ENCODE measurements at regions not wholly inside any gene's neighbourhood (a gene's known extent, or its start where the extent isn't known, plus 50 kb on each side); places are given as distances from the start of the nearest gene placed in this dataset.

GRCh38 chr5:58403822-58404433 lies 56.0 kb downstream of the PLK2 start:
- intact Hi-C loops (cut with micrococcal nuclease): no loop called here
- no peak for DNase-seq (ENCODE audit: low spot score)
- Mint-ChIP-seq H3K27me3 (ENCODE audit: low read depth) (no peaks in the 10 kb centered on the region), H3K4me3 (ENCODE audit: low read depth) (no peak overlapping the region), H3K9me3 (no peaks in the 10 kb centered on the region), H3K4me1 (ENCODE audit: low read depth) (no peaks in the 10 kb centered on the region), H3K36me3 (ENCODE audit: low read depth) (no peaks in the 10 kb centered on the region), H3K27ac (no peak overlapping the region)

GRCh38 chr5:58401701-58402100 lies 58.2 kb downstream of the PLK2 start:
- intact Hi-C loops (cut with micrococcal nuclease): no loop called here
- H3K4me1 Mint-ChIP-seq (ENCODE audit: low read depth): no peaks in the 10 kb centered on the region
- H3K9me3 Mint-ChIP-seq: no peaks in the 10 kb centered on the region
- no peaks in the 10 kb centered on the region for H3K36me3 Mint-ChIP-seq (ENCODE audit: low read depth)
- H3K27me3 Mint-ChIP-seq (ENCODE audit: low read depth): no peaks in the 10 kb centered on the region
- DNase-seq (ENCODE audit: low spot score): no peak
- H3K27ac Mint-ChIP-seq: no peak overlapping the region
- no peak overlapping the region for H3K4me3 Mint-ChIP-seq (ENCODE audit: low read depth)

- Mint-ChIP-seq H3K4me1 (ENCODE audit: low read depth) (no peaks in the 10 kb centered on the region), H3K4me3 (ENCODE audit: low read depth) (no peak overlapping the region), H3K36me3 (ENCODE audit: low read depth) (no peaks in the 10 kb centered on the region), H3K27me3 (ENCODE audit: low read depth) (no peaks in the 10 kb centered on the region), H3K27ac (no peak overlapping the region), H3K9me3 (no peaks in the 10 kb centered on the region)
- intact Hi-C loops (cut with micrococcal nuclease): no loop called here
- DNase-seq (ENCODE audit: low spot score): no peak
These were observed 59.1 kb downstream of the PLK2 start for GRCh38 chr5:58400737-58401136.

GRCh38 chr5:58399951-58400350 lies 59.9 kb downstream of the PLK2 start:
- Mint-ChIP-seq H3K27ac (no peak overlapping the region), H3K4me1 (ENCODE audit: low read depth) (no peaks in the 10 kb centered on the region), H3K4me3 (ENCODE audit: low read depth) (no peak overlapping the region), H3K36me3 (ENCODE audit: low read depth) (no peaks in the 10 kb centered on the region), H3K9me3 (no peaks in the 10 kb centered on the region), H3K27me3 (ENCODE audit: low read depth) (no peaks in the 10 kb centered on the region)
- intact Hi-C loops (cut with micrococcal nuclease): no loop called here
- DNase-seq (ENCODE audit: low spot score): no peak

- intact Hi-C loops (cut with micrococcal nuclease): no loop called here
- DNase-seq (ENCODE audit: low spot score): no peak
- H3K4me3 Mint-ChIP-seq (ENCODE audit: low read depth): no peak overlapping the region
- H3K9me3 Mint-ChIP-seq: no peaks in the 10 kb centered on the region
- H3K27ac Mint-ChIP-seq: no peak overlapping the region
- H3K27me3 Mint-ChIP-seq (ENCODE audit: low read depth): no peaks in the 10 kb centered on the region
- H3K4me1 Mint-ChIP-seq (ENCODE audit: low read depth): no peaks in the 10 kb centered on the region
- no peaks in the 10 kb centered on the region for H3K36me3 Mint-ChIP-seq (ENCODE audit: low read depth)
These were observed 65.5 kb downstream of the PLK2 start for GRCh38 chr5:58394339-58394738.

GRCh38 chr5:58393716-58394115 lies 66.2 kb downstream of the PLK2 start:
- H3K27ac Mint-ChIP-seq: no peak overlapping the region
- no peak overlapping the region for H3K4me3 Mint-ChIP-seq (ENCODE audit: low read depth)
- no peaks in the 10 kb centered on the region for H3K27me3 Mint-ChIP-seq (ENCODE audit: low read depth)
- no peaks in the 10 kb centered on the region for H3K4me1 Mint-ChIP-seq (ENCODE audit: low read depth)
- H3K36me3 Mint-ChIP-seq (ENCODE audit: low read depth): no peaks in the 10 kb centered on the region
- no peak for DNase-seq (ENCODE audit: low spot score)
- no peaks in the 10 kb centered on the region for H3K9me3 Mint-ChIP-seq
- intact Hi-C loops (cut with micrococcal nuclease): no loop called here

- intact Hi-C loops (cut with micrococcal nuclease): no loop called here
- no peaks in the 10 kb centered on the region for H3K36me3 Mint-ChIP-seq (ENCODE audit: low read depth)
These were observed 67.4 kb downstream of the PLK2 start for GRCh38 chr5:58392496-58392895.

GRCh38 chr5:58383448-58383847 lies 76.4 kb downstream of the PLK2 start:
- Mint-ChIP-seq H3K27me3 (ENCODE audit: low read depth) (no peaks in the 10 kb centered on the region), H3K27ac (no peak overlapping the region), H3K4me1 (ENCODE audit: low read depth) (no peaks in the 10 kb centered on the region), H3K36me3 (ENCODE audit: low read depth) (no peaks in the 10 kb centered on the region), H3K4me3 (ENCODE audit: low read depth) (no peak overlapping the region), H3K9me3 (peaks cover 23% of the 10 kb centered on the region)
- no peak for DNase-seq (ENCODE audit: low spot score)
- intact Hi-C loops (cut with micrococcal nuclease): no loop called here

More at GRCh38 chr5:58392496-58392895, 67.4 kb downstream of the PLK2 start:
- H3K27ac Mint-ChIP-seq: no peak overlapping the region
- H3K9me3 Mint-ChIP-seq: no peaks in the 10 kb centered on the region
- no peaks in the 10 kb centered on the region for H3K27me3 Mint-ChIP-seq (ENCODE audit: low read depth)
- DNase-seq (ENCODE audit: low spot score): no peak
- no peak overlapping the region for H3K4me3 Mint-ChIP-seq (ENCODE audit: low read depth)
- H3K4me1 Mint-ChIP-seq (ENCODE audit: low read depth): no peaks in the 10 kb centered on the region

GRCh38 chr5:58382131-58382534 lies 77.8 kb downstream of the PLK2 start:
- H3K36me3 Mint-ChIP-seq (ENCODE audit: low read depth): no peaks in the 10 kb centered on the region
- no peaks in the 10 kb centered on the region for H3K27me3 Mint-ChIP-seq (ENCODE audit: low read depth)
- intact Hi-C loops (cut with micrococcal nuclease): no loop called here
- no peak overlapping the region for H3K4me3 Mint-ChIP-seq (ENCODE audit: low read depth)
- H3K4me1 Mint-ChIP-seq (ENCODE audit: low read depth): no peaks in the 10 kb centered on the region
- no peak for DNase-seq (ENCODE audit: low spot score)
- peaks cover 23% of the 10 kb centered on the region for H3K9me3 Mint-ChIP-seq
- no peak overlapping the region for H3K27ac Mint-ChIP-seq

- H3K4me1 Mint-ChIP-seq (ENCODE audit: low read depth): no peaks in the 10 kb centered on the region
- intact Hi-C loops (cut with micrococcal nuclease): no loop called here
These were observed 78.3 kb downstream of the PLK2 start for GRCh38 chr5:58381566-58381965.

GRCh38 chr5:58380655-58381054 lies 79.2 kb downstream of the PLK2 start:
- H3K27ac Mint-ChIP-seq: no peak overlapping the region
- H3K4me1 Mint-ChIP-seq (ENCODE audit: low read depth): no peaks in the 10 kb centered on the region
- intact Hi-C loops (cut with micrococcal nuclease): no loop called here
- H3K27me3 Mint-ChIP-seq (ENCODE audit: low read depth): no peaks in the 10 kb centered on the region
- no peak overlapping the region for H3K4me3 Mint-ChIP-seq (ENCODE audit: low read depth)
- H3K9me3 Mint-ChIP-seq: peaks cover 23% of the 10 kb centered on the region
- H3K36me3 Mint-ChIP-seq (ENCODE audit: low read depth): no peaks in the 10 kb centered on the region
- DNase-seq (ENCODE audit: low spot score): no peak

More at GRCh38 chr5:58381566-58381965, 78.3 kb downstream of the PLK2 start:
- DNase-seq (ENCODE audit: low spot score): no peak
- H3K9me3 Mint-ChIP-seq: peaks cover 23% of the 10 kb centered on the region
- no peak overlapping the region for H3K4me3 Mint-ChIP-seq (ENCODE audit: low read depth)
- no peak overlapping the region for H3K27ac Mint-ChIP-seq
- no peaks in the 10 kb centered on the region for H3K27me3 Mint-ChIP-seq (ENCODE audit: low read depth)
- H3K36me3 Mint-ChIP-seq (ENCODE audit: low read depth): no peaks in the 10 kb centered on the region

GRCh38 chr5:58378613-58379390 lies 81.1 kb downstream of the PLK2 start:
- H3K36me3 Mint-ChIP-seq (ENCODE audit: low read depth): no peaks in the 10 kb centered on the region
- no peaks in the 10 kb centered on the region for H3K4me1 Mint-ChIP-seq (ENCODE audit: low read depth)
- DNase-seq (ENCODE audit: low spot score): no peak
- no peak overlapping the region for H3K27ac Mint-ChIP-seq
- no peak overlapping the region for H3K4me3 Mint-ChIP-seq (ENCODE audit: low read depth)
- H3K9me3 Mint-ChIP-seq: peaks cover 23% of the 10 kb centered on the region
- intact Hi-C loops (cut with micrococcal nuclease): no loop called here
- H3K27me3 Mint-ChIP-seq (ENCODE audit: low read depth): no peaks in the 10 kb centered on the region

GRCh38 chr5:58370606-58371005 lies 89.3 kb downstream of the PLK2 start:
- no peaks in the 10 kb centered on the region for H3K9me3 Mint-ChIP-seq

More at GRCh38 chr5:58370606-58371005, 89.3 kb downstream of the PLK2 start:
- no peak overlapping the region for H3K27ac Mint-ChIP-seq
- H3K4me1 Mint-ChIP-seq (ENCODE audit: low read depth): no peaks in the 10 kb centered on the region
- intact Hi-C loops (cut with micrococcal nuclease): no loop called here
- H3K36me3 Mint-ChIP-seq (ENCODE audit: low read depth): no peaks in the 10 kb centered on the region
- H3K27me3 Mint-ChIP-seq (ENCODE audit: low read depth): no peaks in the 10 kb centered on the region
- no peak for DNase-seq (ENCODE audit: low spot score)
- no peak overlapping the region for H3K4me3 Mint-ChIP-seq (ENCODE audit: low read depth)
